IPS-20b (cell line): ENCODE measurements at regions not wholly inside any gene's neighbourhood (a gene's known extent, or its start where the extent isn't known, plus 50 kb on each side); places are given as distances from the start of the nearest gene placed in this dataset.

Experiments
- H3K27ac ChIP-seq: one replicate; pipeline ENCODE4 v1.5.1; 2013; ENCODE audit warnings: low read length
- H3K27me3 ChIP-seq: 2 replicates; pipeline ENCODE4 v1.6.1; 2013; ENCODE audit warnings: mild to moderate bottlenecking, low read length, inconsistent platforms; ENCODE audit not compliant: insufficient read depth
- H3K36me3 ChIP-seq: 2 replicates; pipeline ENCODE4 v1.6.1; 2013; ENCODE audit warnings: low read depth, mild to moderate bottlenecking, inconsistent platforms, low read length, moderate library complexity; ENCODE audit not compliant: insufficient read depth
- H3K4me1 ChIP-seq: 2 replicates; pipeline ENCODE4 v1.6.1; 2013; ENCODE audit warnings: mild to moderate bottlenecking, control low read depth, inconsistent platforms, low read length, moderate library complexity; ENCODE audit not compliant: insufficient read depth
- H3K4me3 ChIP-seq: 2 replicates; pipeline ENCODE4 v1.5.1; 2013; ENCODE audit warnings: mild to moderate bottlenecking, low read length, inconsistent platforms
- H3K9ac ChIP-seq: 2 replicates; pipeline ENCODE4 v1.6.1; 2013; ENCODE audit warnings: low read depth, mild to moderate bottlenecking, inconsistent platforms, low read length, moderate library complexity
- H3K9me3 ChIP-seq: 2 replicates; pipeline ENCODE4 v1.6.1; 2013; ENCODE audit warnings: mild to moderate bottlenecking, low read depth, low read length, inconsistent platforms; ENCODE audit not compliant: insufficient read depth

DNA sequence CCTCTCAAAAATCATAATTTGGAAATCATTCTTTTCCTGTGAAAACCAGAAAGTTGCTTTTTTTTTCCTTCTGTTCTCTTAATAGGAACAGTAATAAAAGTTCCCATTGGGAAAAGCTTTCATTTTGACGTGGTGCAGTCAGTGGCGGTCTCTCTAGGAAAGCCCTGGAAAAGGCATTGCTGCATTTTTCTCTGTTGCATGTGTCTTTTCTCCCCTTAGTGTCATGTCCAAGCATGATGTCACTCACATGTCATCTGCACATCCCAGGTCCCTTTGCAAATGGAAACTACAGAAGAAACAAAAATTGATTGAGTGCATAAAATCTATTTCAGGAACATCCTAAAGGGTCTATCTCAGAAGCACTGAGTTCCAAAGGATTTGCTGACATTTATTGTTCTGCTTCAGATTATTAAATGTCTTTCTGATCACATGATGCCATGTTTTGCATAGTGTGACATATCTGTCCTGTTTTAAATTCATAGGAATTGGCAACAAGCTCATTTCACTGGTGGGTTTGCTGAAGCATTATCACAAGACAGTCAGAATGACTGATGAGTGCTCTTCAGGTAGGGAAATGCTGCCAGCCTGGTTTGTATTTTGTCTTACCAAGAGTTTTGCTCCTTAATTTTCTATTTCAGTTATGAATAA is 208.7 kb downstream of the SOX4 start:
- Histone ChIP-seq H3K27ac (no peak overlapping the region), H3K36me3 (peaks cover 11% of the 10 kb centered on the region; the same call in 1 of the 2 replicates), H3K4me1 (peaks cover 22% of the 10 kb centered on the region), H3K4me3 (no peak overlapping the region), H3K9me3 (no peaks in the 10 kb centered on the region), H3K27me3 (no peaks in the 10 kb centered on the region), H3K9ac (no peak overlapping the region)

DNA sequence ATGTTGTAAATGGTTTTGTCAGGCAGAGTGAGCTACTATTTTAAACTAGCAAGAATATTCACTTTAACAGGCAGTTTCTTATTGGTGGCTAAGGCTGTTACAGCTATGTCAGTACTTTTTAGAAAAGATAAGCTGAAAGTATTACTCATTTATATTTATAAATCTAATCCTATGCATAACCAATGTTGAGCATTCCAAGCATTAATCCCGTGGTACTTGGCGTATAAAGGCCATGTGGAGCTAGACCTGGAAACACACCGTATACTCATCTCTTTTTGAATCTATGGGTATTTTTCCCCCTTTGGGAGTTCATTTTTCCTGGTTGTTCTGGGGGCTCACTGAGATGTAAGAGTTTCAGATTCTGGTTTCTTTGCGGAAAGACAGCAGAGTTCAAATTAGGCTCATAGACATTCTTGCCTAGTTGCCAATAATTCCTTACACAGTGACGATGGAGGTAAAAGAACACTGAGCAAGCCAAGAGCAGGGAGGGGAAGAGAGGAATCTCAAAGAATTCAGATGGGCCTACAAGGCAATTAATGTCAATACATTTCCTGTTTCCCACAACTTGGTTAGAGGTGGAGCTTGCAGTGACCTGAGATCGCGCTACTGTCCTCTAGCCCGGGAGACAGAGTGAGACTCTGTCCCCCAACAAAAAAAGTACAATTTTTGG is 211.5 kb downstream of the SOX4 start:
- Histone ChIP-seq H3K4me3 (no peak overlapping the region), H3K9ac (no peak overlapping the region), H3K27me3 (no peaks in the 10 kb centered on the region), H3K27ac (no peak overlapping the region), H3K9me3 (no peaks in the 10 kb centered on the region), H3K4me1 (peaks cover 23% of the 10 kb centered on the region), H3K36me3 (peaks cover 11% of the 10 kb centered on the region; the same call in 1 of the 2 replicates)

DNA sequence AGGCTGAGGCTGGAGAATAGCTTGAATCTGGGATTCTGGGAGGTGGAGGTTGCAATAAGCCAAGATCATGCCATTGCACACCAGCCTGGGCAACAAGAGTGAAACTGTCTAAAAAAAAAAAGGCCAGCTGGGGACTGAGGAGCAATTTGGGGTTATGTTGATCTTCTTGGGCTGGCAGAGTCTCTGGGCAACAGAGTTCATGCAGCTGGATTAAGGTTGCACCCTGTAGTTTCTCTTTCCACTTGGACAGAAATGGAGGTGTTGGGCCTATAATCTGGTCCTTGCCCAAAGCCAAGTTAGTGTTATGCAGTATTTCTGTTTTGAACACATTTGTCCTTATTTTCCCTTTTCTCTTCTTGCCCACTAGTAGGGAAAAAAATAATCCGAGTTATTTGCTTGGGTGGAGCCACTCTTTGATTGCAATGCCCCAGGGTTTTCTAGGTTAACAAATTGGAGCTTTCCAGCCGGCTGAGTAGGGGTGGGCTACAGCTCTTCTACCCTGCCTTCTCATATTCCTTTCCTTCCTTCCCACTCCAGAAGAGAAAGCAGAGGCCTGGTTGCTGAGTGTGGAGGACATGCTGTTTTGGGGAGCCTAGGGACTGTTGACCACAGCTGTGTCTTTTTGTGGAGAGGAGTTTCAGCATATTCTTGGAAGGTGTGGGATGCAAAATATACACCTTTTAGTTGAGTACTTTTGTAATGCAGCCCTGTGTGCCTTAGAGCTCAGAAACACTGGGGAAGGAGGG is 213.9 kb downstream of the SOX4 start:
- H3K27ac ChIP-seq = no peak overlapping the region
- no peak overlapping the region for H3K9ac ChIP-seq

DNA sequence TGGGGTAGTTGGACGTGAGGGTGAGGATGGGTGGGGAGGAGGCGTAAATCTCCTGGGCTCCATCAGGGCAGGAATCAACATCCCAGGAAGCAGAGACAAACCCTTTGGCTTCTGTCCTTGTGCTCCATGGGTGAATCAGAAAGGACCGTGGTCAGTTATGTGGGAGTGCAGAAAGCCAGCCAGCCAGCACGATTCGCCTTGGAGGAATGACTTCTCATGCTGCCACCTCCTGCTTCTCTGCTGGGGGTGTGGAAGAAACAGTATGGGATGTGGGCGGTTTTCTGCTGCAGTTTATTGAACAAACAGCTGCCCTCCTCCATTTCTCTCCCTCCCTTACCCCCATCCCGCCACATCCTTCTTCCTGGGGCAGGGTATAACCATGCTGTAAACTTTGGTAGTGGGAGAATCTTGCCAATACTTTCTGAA is 214.5 kb downstream of the SOX4 start:
- peaks cover 7% of the 10 kb centered on the region for H3K4me1 ChIP-seq
- peaks cover 14% of the 10 kb centered on the region; the same call in 1 of the 2 replicates for H3K36me3 ChIP-seq
- H3K4me3 ChIP-seq = no peak overlapping the region
- H3K27ac ChIP-seq = no peak overlapping the region
- no peaks in the 10 kb centered on the region for H3K9me3 ChIP-seq
- H3K9ac ChIP-seq = no peak overlapping the region
- no peaks in the 10 kb centered on the region for H3K27me3 ChIP-seq

More for the DNA sequence above, 213.9 kb downstream of the SOX4 start:
- H3K27me3 ChIP-seq = no peaks in the 10 kb centered on the region
- no peak overlapping the region for H3K4me3 ChIP-seq
- peaks cover 7% of the 10 kb centered on the region for H3K4me1 ChIP-seq
- peaks cover 11% of the 10 kb centered on the region; the same call in 1 of the 2 replicates for H3K36me3 ChIP-seq
- no peaks in the 10 kb centered on the region for H3K9me3 ChIP-seq

DNA sequence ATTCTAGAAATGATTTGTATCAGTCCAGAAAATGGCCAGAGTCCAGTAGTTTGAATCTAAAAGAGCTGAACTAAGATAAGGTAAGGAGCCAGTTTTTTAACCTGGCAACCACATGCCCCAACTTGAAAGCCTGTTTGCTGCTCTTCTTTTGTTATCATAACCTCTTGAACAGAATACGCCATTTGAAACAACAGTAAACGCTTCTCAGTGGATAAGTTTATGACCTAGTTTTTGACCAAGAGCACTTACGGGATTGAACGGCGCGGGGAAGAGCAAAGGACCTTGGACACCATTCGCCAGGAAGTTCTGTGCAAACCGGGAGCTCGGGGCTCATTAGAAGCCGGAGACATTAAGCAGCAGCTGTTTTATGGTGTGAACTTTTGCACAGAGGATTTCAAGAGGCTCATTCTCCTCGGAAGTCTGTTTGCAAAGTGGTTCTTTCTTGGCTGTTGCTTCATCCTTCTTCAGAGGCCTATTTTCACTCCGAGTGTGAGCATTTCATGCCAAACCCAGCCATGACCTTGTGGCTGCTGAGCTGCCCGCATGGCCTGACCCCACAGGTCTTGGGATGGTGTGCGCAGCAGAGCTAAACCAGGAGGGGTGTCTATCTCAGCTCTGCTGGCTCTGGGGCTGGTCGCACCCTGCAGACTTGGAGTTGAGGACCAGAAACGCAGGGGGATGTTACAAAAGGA is 215.1 kb downstream of the SOX4 start:
- H3K9me3 ChIP-seq = no peaks in the 10 kb centered on the region
- no peak overlapping the region for H3K27ac ChIP-seq
- peaks cover 20% of the 10 kb centered on the region for H3K36me3 ChIP-seq
- H3K4me1 ChIP-seq = peaks cover 7% of the 10 kb centered on the region
- no peaks in the 10 kb centered on the region for H3K27me3 ChIP-seq
- no peak overlapping the region for H3K4me3 ChIP-seq
- no peak overlapping the region for H3K9ac ChIP-seq

DNA sequence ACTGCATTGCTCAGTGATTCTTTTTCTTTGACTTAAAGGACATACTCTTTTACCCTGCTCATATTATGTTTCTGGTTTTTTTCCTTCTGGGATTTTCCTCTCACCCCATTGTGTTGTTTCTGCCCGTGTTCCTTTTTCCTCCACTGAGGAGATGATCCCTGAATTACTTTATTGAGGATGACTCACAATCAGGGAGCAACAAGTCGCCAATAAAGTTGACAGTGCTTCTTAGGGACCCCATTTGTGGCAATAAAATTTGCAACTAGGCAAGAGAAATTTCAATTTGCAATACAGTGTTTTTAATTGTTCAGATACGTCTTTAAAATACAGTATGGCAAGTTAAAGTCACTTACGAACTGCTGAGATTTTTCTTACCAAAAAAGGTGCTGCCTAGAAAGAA is 217.9 kb downstream of the SOX4 start:
- Histone ChIP-seq H3K9ac (no peak overlapping the region), H3K27ac (no peak overlapping the region), H3K36me3 (peaks cover 16% of the 10 kb centered on the region), H3K4me1 (peaks cover 7% of the 10 kb centered on the region), H3K9me3 (no peaks in the 10 kb centered on the region), H3K27me3 (no peaks in the 10 kb centered on the region), H3K4me3 (no peak overlapping the region)

DNA sequence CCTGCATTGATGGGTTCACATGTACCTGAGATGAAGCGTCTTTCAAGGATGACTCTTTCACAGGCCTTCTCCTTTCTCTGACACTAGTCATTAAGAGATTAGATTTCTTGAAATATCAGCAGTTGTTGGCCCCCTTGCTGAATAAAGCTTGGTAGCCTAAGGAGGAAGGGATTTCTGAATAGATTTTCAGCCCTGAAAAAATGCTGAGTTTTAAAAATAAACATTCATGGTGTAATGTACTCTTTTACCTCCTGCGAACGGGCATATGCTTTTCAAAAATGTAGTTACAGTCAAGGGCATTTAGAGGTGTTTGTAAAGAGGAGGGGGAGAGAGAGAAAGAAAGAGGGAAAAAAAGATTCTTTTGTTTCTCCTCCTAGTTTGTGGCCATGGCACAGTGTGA is 222.7 kb downstream of the SOX4 start:
- H3K9me3 ChIP-seq = no peaks in the 10 kb centered on the region
- no peak overlapping the region for H3K27ac ChIP-seq
- H3K4me1 ChIP-seq = no peaks in the 10 kb centered on the region
- peaks cover 16% of the 10 kb centered on the region for H3K36me3 ChIP-seq
- no peak overlapping the region for H3K9ac ChIP-seq
- H3K4me3 ChIP-seq = no peak overlapping the region
- no peaks in the 10 kb centered on the region for H3K27me3 ChIP-seq

DNA sequence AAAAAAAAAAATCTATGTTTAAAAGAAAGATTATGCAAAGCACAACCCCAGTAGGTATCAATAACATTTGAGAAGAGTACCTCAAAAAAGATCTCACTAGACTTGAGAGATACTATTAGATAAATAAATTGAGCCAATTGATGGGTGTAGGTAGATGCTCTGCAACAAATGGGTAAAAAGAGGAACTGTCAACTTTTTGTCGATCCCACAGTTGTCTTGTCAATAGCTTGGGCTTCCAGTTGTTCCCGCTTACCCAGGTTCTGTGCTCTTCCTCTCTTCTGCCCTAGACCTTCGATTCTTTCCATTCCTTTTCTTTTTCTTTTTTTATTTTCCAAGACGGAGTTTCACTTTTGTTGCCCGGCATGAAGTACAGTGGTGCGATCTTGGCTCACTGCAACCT is 226.9 kb downstream of the SOX4 start:
- no peak overlapping the region for H3K4me3 ChIP-seq
- H3K36me3 ChIP-seq = peaks cover 6% of the 10 kb centered on the region; the same call in 1 of the 2 replicates
- H3K9ac ChIP-seq = no peak overlapping the region
- no peak overlapping the region for H3K27ac ChIP-seq
- H3K27me3 ChIP-seq = no peaks in the 10 kb centered on the region
- H3K9me3 ChIP-seq = no peaks in the 10 kb centered on the region
- H3K4me1 ChIP-seq = peaks cover 18% of the 10 kb centered on the region

DNA sequence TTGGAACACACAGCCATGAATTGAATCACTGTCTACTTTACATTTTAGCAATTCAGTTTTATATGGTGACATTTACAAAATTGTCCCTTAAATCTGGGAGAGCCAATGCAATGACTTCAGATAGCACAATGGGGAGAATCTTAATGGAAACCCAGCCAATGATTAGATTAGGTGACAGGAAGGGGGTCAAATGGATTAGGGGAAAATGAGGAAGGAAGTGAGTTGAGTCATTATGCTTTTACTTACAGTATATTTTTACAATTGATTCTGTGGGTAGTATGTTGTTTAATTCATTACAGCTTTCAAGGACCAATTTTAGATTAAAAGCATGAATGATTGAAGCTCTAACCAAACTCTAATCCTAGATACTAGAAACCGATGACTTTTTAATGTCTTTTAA is 229.8 kb downstream of the SOX4 start:
- Histone ChIP-seq H3K27me3 (no peaks in the 10 kb centered on the region), H3K4me3 (no peak overlapping the region), H3K9ac (no peak overlapping the region), H3K36me3 (peaks cover 4% of the 10 kb centered on the region; the same call in 1 of the 2 replicates), H3K9me3 (no peaks in the 10 kb centered on the region), H3K4me1 (peaks cover 44% of the 10 kb centered on the region), H3K27ac (no peak overlapping the region)

DNA sequence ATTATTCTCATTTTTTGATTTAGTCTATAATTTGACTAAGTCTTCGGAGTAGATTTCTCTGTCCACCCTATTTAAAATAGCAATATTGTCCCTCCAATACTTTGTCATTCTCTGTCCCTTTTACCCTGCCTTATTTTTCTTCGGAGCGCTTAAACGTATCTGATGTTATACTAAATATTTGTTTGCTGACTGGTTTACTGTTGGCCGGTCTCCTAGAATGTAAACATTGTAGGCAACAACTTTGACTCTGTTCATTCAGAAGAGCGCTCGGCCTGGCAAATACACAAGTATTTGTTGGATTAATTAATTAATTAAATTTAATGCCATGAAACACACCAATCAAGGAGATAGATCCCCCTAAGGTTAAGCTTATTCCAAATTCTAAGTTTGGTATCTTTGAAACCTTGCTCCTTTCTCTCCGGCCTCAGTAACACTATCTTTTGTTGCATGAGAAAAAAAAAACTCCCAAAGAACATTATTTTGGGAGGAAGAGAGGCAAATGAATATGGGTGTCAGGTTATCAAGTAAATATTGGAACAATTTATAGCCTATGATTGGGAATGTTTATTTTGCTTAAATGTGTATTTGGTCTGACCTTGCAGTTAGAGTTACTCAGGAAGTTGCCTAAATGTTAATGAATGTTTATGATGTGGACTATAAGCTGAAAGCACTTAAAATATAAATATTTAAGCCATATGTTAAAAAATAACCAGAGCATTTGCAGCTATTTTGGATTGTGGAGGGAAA is 231.1 kb downstream of the SOX4 start:
- Histone ChIP-seq H3K9ac (0 out of 2 replicates have a peak overlapping the region, but pooled peaks have one; percentile 43), H3K27ac (no peak overlapping the region), H3K27me3 (no peaks in the 10 kb centered on the region), H3K9me3 (no peaks in the 10 kb centered on the region), H3K36me3 (peaks cover 4% of the 10 kb centered on the region; the same call in 1 of the 2 replicates), H3K4me1 (peaks cover 49% of the 10 kb centered on the region), H3K4me3 (no peak overlapping the region)

DNA sequence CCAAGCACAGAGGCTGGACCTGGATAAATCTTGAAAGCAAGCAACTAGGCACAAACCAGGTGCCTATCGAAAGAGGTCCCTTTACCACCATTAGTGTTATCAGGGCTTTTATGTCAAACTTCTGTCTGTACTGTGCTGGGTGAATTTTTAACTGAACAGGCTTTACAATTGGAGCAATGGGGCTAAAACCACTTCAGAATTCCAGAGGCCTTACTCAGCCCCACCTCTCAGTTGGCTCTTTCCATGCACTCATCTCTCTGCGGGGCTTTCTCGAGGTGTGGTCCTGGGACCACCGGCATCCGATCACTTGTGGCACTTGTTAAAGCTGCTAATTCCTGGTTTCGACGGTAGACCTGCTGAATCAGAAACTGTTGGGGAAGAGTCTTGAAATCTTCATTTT is 232.5 kb downstream of the SOX4 start:
- H3K4me1 ChIP-seq = peaks cover 51% of the 10 kb centered on the region

More for the DNA sequence above, 232.5 kb downstream of the SOX4 start:
- Histone ChIP-seq H3K9me3 (no peaks in the 10 kb centered on the region), H3K9ac (peak overlapping the region; percentile 46; the same call in 1 of the 2 replicates), H3K36me3 (0 out of 2 replicates have a peak, but pooled peaks cover 4% of the 10 kb centered on the region), H3K27me3 (no peaks in the 10 kb centered on the region), H3K4me3 (no peak overlapping the region), H3K27ac (no peak overlapping the region)
